ENCODE measurements at regions not wholly inside any gene's neighbourhood (a gene's known extent, or its start where the extent isn't known, plus 50 kb on each side); places are given as distances from the start of the nearest gene placed in this dataset.

DNA sequence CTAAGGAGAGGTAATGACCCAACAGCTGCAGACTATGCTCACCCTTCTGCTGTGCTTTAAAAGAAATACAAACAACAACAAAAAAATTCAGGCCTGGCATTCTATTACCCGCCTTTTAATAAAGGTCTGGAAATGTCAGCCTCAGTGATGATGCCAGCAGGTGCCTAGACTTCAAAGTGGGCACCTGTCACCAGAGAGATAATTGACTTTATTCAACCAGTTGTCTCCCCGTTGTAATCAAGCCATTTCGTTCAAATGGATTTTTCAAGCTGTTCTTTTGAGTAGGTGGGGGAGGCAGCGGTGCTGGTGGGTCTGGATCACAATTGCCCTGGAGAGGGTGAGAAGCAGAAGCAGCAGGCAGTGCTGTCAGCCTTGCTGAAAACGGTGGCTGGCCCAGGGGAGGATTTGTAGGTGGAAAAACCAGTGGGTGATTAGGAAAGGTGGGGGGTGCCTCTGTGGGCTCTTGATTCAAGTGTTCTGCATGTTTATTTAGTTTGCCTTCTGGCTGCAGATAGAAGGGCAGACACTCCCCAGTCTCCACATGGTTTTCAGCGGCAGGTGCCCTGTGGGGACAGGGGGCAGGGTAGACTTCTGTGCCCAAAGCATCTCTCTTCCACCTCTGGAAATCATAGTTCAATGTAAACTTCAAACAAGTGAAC, 300.2 kb upstream of the SLCO3A1 start:
- no peak overlapping the region for H3K27ac ChIP-seq
- in situ Hi-C loops (cut with MboI): no loop called here
- no peaks in the 10 kb centered on the region for H3K9me2 ChIP-seq (ENCODE audit: insufficient read depth)
- H2AFZ ChIP-seq: no peak overlapping the region
- H3K79me2 ChIP-seq (ENCODE audit: insufficient read depth): no peaks in the 10 kb centered on the region
- no peaks in the 10 kb centered on the region for H3K4me1 ChIP-seq (ENCODE audit: insufficient read depth)
- H3K4me2 ChIP-seq (ENCODE audit: unreplicated experiment): no peak overlapping the region
- H4K20me1 ChIP-seq (ENCODE audit: insufficient read depth): no peaks in the 10 kb centered on the region
- no peak for TF ChIP-seq EZH2phosphoT487 (IDR thresholded peaks at IDR 0.05; ENCODE audit: insufficient read depth, low read depth)
- TF ChIP-seq EZH2 (IDR thresholded peaks at IDR 0.05; ENCODE audit: insufficient read depth, poor library complexity, severe bottlenecking): no peak
- H3K9me3 ChIP-seq (ENCODE audit: low read depth): no peaks in the 10 kb centered on the region
- H3K4me3 ChIP-seq: no peak overlapping the region
- no peak for DNase-seq
- H3K9ac ChIP-seq: no peak overlapping the region
- H3F3A ChIP-seq (ENCODE audit: insufficient read depth): no peaks in the 10 kb centered on the region
- no peaks in the 10 kb centered on the region for H3K36me3 ChIP-seq (ENCODE audit: low read depth)
- peaks cover 9% of the 10 kb centered on the region; the same call in 1 of the 2 replicates for H3K27me3 ChIP-seq (replicated peaks; ENCODE audit: insufficient read depth)
- WGBS, 2 experiments (ENCODE audit: low coverage in 1 of 2, low lambda C conversion rate in 2 of 2, missing lambda C conversion rate in 2 of 2): 61 to 64% methylated on average over 6 of the region's 6 CpGs

DNA sequence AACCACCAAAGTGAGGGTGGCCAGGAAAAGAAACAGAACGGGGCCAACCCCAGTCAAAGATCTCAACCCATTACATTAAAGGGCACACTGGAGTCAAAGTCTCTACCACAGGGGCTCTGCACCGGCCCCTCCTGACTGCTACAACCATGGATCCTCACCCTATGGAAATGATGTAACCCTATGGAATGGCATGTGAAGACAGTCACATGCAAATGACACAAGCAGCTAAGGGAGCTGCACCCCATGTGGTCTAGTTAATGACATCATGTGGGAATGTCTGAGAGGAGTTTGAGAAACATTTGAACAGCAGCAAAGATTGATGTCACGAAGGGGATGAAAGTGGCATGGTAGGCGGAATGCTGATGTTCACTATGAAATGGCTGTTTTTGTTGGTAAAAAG, 298.2 kb upstream of the SLCO3A1 start:
- no peak overlapping the region for H2AFZ ChIP-seq
- H3K4me2 ChIP-seq (ENCODE audit: unreplicated experiment): no peak overlapping the region
- H3K4me3 ChIP-seq: no peak overlapping the region
- H3K79me2 ChIP-seq (ENCODE audit: insufficient read depth): no peaks in the 10 kb centered on the region
- H3K4me1 ChIP-seq (ENCODE audit: insufficient read depth): no peaks in the 10 kb centered on the region
- no peak for DNase-seq
- H4K20me1 ChIP-seq (ENCODE audit: insufficient read depth): no peaks in the 10 kb centered on the region
- no peaks in the 10 kb centered on the region for H3K9me3 ChIP-seq (ENCODE audit: low read depth)
- peaks cover 5% of the 10 kb centered on the region for H3F3A ChIP-seq (ENCODE audit: insufficient read depth)
- H3K9me2 ChIP-seq (ENCODE audit: insufficient read depth): no peaks in the 10 kb centered on the region
- TF ChIP-seq EZH2 (IDR thresholded peaks at IDR 0.05; ENCODE audit: insufficient read depth, poor library complexity, severe bottlenecking) (no peak), EZH2phosphoT487 (IDR thresholded peaks at IDR 0.05; ENCODE audit: insufficient read depth, low read depth) (no peak)
- H3K27ac ChIP-seq: no peak overlapping the region
- WGBS, 2 experiments (ENCODE audit: low coverage in 1 of 2, low lambda C conversion rate in 2 of 2, missing lambda C conversion rate in 2 of 2): 84 to 87% methylated on average over 4 of the region's 4 CpGs
- no peaks in the 10 kb centered on the region for H3K36me3 ChIP-seq (ENCODE audit: low read depth)
- H3K27me3 ChIP-seq (replicated peaks; ENCODE audit: insufficient read depth): peaks cover 9% of the 10 kb centered on the region; the same call in 1 of the 2 replicates
- in situ Hi-C loops (cut with MboI): no loop called here
- H3K9ac ChIP-seq: no peak overlapping the region

DNA sequence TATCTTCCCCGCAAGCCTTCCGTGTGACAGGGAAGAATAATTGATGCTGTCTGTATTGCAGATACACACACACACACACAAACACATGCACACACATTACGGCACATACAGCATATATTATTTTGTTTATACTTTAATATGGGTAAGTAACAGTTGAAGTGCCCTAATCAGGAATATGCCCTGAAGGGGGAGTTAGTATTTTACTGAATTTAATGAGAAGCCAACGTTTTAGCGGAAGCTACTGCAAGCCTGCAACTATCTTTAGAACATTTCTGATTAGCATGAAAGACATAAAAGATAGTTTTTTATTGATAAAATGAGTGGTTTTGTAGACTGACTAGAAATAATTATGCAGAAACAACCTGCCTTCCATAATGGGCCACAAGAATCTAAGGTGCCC, 296.6 kb upstream of the SLCO3A1 start:
- H3K79me2 ChIP-seq (ENCODE audit: insufficient read depth): no peaks in the 10 kb centered on the region
- no peaks in the 10 kb centered on the region for H3K9me3 ChIP-seq (ENCODE audit: low read depth)
- H3F3A ChIP-seq (ENCODE audit: insufficient read depth): peaks cover 15% of the 10 kb centered on the region
- H4K20me1 ChIP-seq (ENCODE audit: insufficient read depth): no peaks in the 10 kb centered on the region
- no peak overlapping the region for H3K4me3 ChIP-seq
- 95 to 98% methylated on average over 5 of the region's 5 CpGs for whole genome bisulfite sequencing, 2 experiments (ENCODE audit: low coverage in 1 of 2, low lambda C conversion rate in 2 of 2, missing lambda C conversion rate in 2 of 2)
- no peak overlapping the region for H3K27ac ChIP-seq
- in situ Hi-C loops (cut with MboI): no loop called here
- H3K27me3 ChIP-seq (replicated peaks; ENCODE audit: insufficient read depth): peaks cover 9% of the 10 kb centered on the region; the same call in 1 of the 2 replicates
- no peak overlapping the region for H2AFZ ChIP-seq
- no peaks in the 10 kb centered on the region for H3K9me2 ChIP-seq (ENCODE audit: insufficient read depth)
- DNase-seq: no peak
- no peak overlapping the region for H3K4me2 ChIP-seq (ENCODE audit: unreplicated experiment)
- no peaks in the 10 kb centered on the region for H3K36me3 ChIP-seq (ENCODE audit: low read depth)
- TF ChIP-seq EZH2phosphoT487 (IDR thresholded peaks at IDR 0.05; ENCODE audit: insufficient read depth, low read depth) (no peak), EZH2 (IDR thresholded peaks at IDR 0.05; ENCODE audit: insufficient read depth, poor library complexity, severe bottlenecking) (no peak)
- no peak overlapping the region for H3K9ac ChIP-seq
- peaks cover 11% of the 10 kb centered on the region for H3K4me1 ChIP-seq (ENCODE audit: insufficient read depth)

- in situ Hi-C loops (cut with MboI): no loop called here
- H3K4me2 ChIP-seq (ENCODE audit: unreplicated experiment): no peak overlapping the region
- H3K36me3 ChIP-seq (ENCODE audit: low read depth): no peaks in the 10 kb centered on the region
- H3K4me1 ChIP-seq (ENCODE audit: insufficient read depth): peaks cover 17% of the 10 kb centered on the region
- H4K20me1 ChIP-seq (ENCODE audit: insufficient read depth): no peaks in the 10 kb centered on the region
- peaks cover 26% of the 10 kb centered on the region for H3F3A ChIP-seq (ENCODE audit: insufficient read depth)
- no peak overlapping the region for H3K27ac ChIP-seq
- 37 to 40% methylated on average over 3 of the region's 3 CpGs for WGBS, 2 experiments (ENCODE audit: low coverage in 1 of 2, low lambda C conversion rate in 2 of 2, missing lambda C conversion rate in 2 of 2)
- TF ChIP-seq EZH2 (IDR thresholded peaks at IDR 0.05; ENCODE audit: insufficient read depth, poor library complexity, severe bottlenecking) (no peak), EZH2phosphoT487 (IDR thresholded peaks at IDR 0.05; ENCODE audit: insufficient read depth, low read depth) (no peak)
- H3K4me3 ChIP-seq: no peak overlapping the region
- H3K27me3 ChIP-seq (replicated peaks; ENCODE audit: insufficient read depth): no peaks in the 10 kb centered on the region
- H3K9me3 ChIP-seq (ENCODE audit: low read depth): no peaks in the 10 kb centered on the region
- DNase-seq: no peak
- H3K79me2 ChIP-seq (ENCODE audit: insufficient read depth): no peaks in the 10 kb centered on the region
- H3K9me2 ChIP-seq (ENCODE audit: insufficient read depth): no peaks in the 10 kb centered on the region
- no peak overlapping the region for H2AFZ ChIP-seq
- no peak overlapping the region for H3K9ac ChIP-seq
Measured at GRCh38 chr15:91559066-91559465, 294.4 kb upstream of the SLCO3A1 start.
